ENCODE measurements at regions not wholly inside any gene's neighbourhood (a gene's known extent, or its start where the extent isn't known, plus 50 kb on each side); places are given as distances from the start of the nearest gene placed in this dataset.

DNA sequence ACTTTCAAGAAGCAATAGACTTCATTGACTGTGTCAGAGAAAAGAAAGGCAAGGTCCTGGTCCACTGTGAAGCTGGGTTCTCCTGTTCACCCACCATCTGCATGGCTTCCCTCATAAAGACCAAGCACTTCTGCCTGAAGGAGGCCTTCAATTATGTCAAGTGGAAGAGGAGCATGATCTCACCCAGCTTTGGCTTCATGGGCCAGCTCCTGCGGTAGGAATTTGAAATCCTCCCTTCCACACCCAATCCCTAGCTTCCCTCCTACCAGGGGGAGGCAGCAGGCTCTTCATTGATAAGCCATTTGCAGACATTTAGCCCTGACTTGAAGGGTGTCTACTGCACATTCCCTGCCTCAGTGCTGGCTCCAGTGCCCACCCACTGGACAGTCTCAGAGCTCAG is 84.3 kb upstream of the RHOU start:
- TF ChIP-seq GATA3 (IDR thresholded peaks at IDR 0.05; ENCODE audit: low read depth, low read length) (no peak), GATA2 (IDR thresholded peaks at IDR 0.05; ENCODE audit: low read depth, low read length) (no peak)
